Hepatocyte (in vitro differentiated cells): ENCODE measurements at regions not wholly inside any gene's neighbourhood (a gene's known extent, or its start where the extent isn't known, plus 50 kb on each side); places are given as distances from the start of the nearest gene placed in this dataset.

Source experiments
- DNase-seq: peaks from one replicate; pipeline ENCODE4 v3.0.0-alpha.2; 2016; ENCODE audit warnings: low spot score
- H2AFZ ChIP-seq: fragments of 200-600 bp; sonication (generic); 2 replicates; pipeline ENCODE4 v1.6.0; 2016; ENCODE audit warnings: antibody characterized with exemption, mild to moderate bottlenecking
- H3K27ac ChIP-seq: fragments of 200-600 bp; sonication (generic); 2 replicates; pipeline ENCODE4 v1.5.1; 2016; ENCODE audit warnings: mild to moderate bottlenecking
- H3K27me3 ChIP-seq: fragments of 200-600 bp; sonication (generic); 2 replicates; pipeline ENCODE4 v1.6.1; 2016
- H3K36me3 ChIP-seq: fragments of 200-600 bp; sonication (generic); replicated peaks from 2 replicates; pipeline ENCODE4 v1.5.1; 2016; ENCODE audit warnings: low read depth; ENCODE audit not compliant: insufficient read depth
- H3K4me1 ChIP-seq: fragments of 200-600 bp; sonication (generic); 2 replicates; pipeline ENCODE4 v1.5.1; 2016; ENCODE audit warnings: mild to moderate bottlenecking, moderate library complexity; ENCODE audit not compliant: insufficient read depth
- H3K4me2 ChIP-seq: fragments of 200-600 bp; sonication (generic); 2 replicates; pipeline ENCODE4 v1.6.0; 2016
- H3K4me3 ChIP-seq: fragments of 200-600 bp; sonication (generic); 2 replicates; pipeline ENCODE4 v1.5.1; 2016; ENCODE audit warnings: mild to moderate bottlenecking
- H3K79me2 ChIP-seq: fragments of 200-600 bp; sonication (generic); 2 replicates; pipeline ENCODE4 v1.6.0; 2017; ENCODE audit warnings: mild to moderate bottlenecking
- H3K9me2 ChIP-seq: fragments of 200-600 bp; sonication (generic); replicated peaks from 2 replicates; pipeline ENCODE4 v1.6.0; 2017; ENCODE audit warnings: mild to moderate bottlenecking; ENCODE audit not compliant: insufficient read depth
- H3K9me3 ChIP-seq: fragments of 200-600 bp; sonication (generic); 2 replicates; pipeline ENCODE4 v1.5.1; 2016; ENCODE audit warnings: low read depth, mild to moderate bottlenecking
- H4K20me1 ChIP-seq: fragments of 200-600 bp; sonication (generic); 2 replicates; pipeline ENCODE4 v1.6.0; 2016; ENCODE audit warnings: mild to moderate bottlenecking; ENCODE audit not compliant: insufficient read depth, poor library complexity, severe bottlenecking
- CTCF ChIP-seq: fragments of 200-600 bp; sonication (generic); IDR thresholded peaks from 2 replicates; pipeline ENCODE4 v1.5.1; 2016; ENCODE audit warnings: antibody characterized with exemption, mild to moderate bottlenecking; ENCODE audit not compliant: poor library complexity
- EZH2 ChIP-seq: fragments of 200-600 bp; sonication (generic); IDR thresholded peaks from 2 replicates; pipeline ENCODE4 v1.6.1; 2016; ENCODE audit warnings: antibody characterized with exemption, mild to moderate bottlenecking, borderline replicate concordance
- EZH2phosphoT487 ChIP-seq: fragments of 200-600 bp; sonication (generic); IDR thresholded peaks from one replicate; pipeline ENCODE4 v1.6.1; 2018; ENCODE audit warnings: antibody characterized with exemption, mild to moderate bottlenecking, low read depth, moderate library complexity; ENCODE audit not compliant: unreplicated experiment, severe bottlenecking
- WGBS: methylation state at CpG from one replicate; pipeline ENCODE4 v1.1.6; 2016; ENCODE audit warnings: low lambda C conversion rate; ENCODE audit errors: missing lambda C conversion rate; 5-methylcytosine and 5-hydroxymethylcytosine counted together

GRCh38 chr1:17891205-17892110 lies 136.3 kb downstream of the ACTL8 start:
- H3K79me2 ChIP-seq: no peaks in the 10 kb centered on the region
- peaks cover 5% of the 10 kb centered on the region for H3K27me3 ChIP-seq
- H4K20me1 ChIP-seq: no peaks in the 10 kb centered on the region
- H2AFZ ChIP-seq: no peak overlapping the region
- no peaks in the 10 kb centered on the region for H3K9me3 ChIP-seq
- no peaks in the 10 kb centered on the region for H3K36me3 ChIP-seq
- H3K27ac ChIP-seq: no peak overlapping the region
- WGBS: 89% methylated on average over 9 of the region's 9 CpGs
- no peak overlapping the region for H3K4me2 ChIP-seq
- no peaks in the 10 kb centered on the region for H3K9me2 ChIP-seq
- DNase-seq: no peak
- no peak for TF ChIP-seq EZH2
- no peak for TF ChIP-seq CTCF
- TF ChIP-seq EZH2phosphoT487: no peak
- H3K4me3 ChIP-seq: no peak overlapping the region
- no peaks in the 10 kb centered on the region for H3K4me1 ChIP-seq

DNA sequence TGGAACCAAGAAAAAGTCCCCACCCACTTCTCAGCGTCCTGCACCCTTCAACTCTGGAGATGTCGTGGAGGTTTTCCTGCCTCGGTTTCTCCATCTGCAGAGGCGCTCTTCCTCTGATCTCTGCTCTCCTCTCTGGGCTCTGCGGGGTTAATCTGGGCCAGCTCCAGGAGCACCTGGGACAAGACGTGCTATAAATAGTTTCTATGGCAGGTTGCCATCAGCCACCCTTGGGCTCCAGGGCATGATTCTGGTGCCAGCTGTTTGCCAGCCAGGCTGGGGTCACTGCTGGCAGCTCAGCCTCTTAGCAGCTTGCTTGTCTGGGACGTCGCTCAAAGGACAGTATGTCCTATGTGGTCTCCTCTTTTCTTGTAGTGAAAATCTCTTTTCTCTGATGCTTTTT lies 137.1 kb downstream of the ACTL8 start:
- Histone ChIP-seq H3K4me1 (no peaks in the 10 kb centered on the region), H3K4me2 (no peak overlapping the region), H4K20me1 (no peaks in the 10 kb centered on the region), H2AFZ (no peak overlapping the region), H3K9me2 (no peaks in the 10 kb centered on the region), H3K4me3 (no peak overlapping the region), H3K9me3 (no peaks in the 10 kb centered on the region), H3K36me3 (no peaks in the 10 kb centered on the region), H3K27ac (no peak overlapping the region), H3K27me3 (peaks cover 5% of the 10 kb centered on the region), H3K79me2 (no peaks in the 10 kb centered on the region)
- no peak for DNase-seq
- TF ChIP-seq EZH2 (no peak), CTCF (no peak), EZH2phosphoT487 (no peak)
- 81% methylated on average over 8 of the region's 8 CpGs for WGBS

GRCh38 chr1:17892851-17893250 lies 137.7 kb downstream of the ACTL8 start:
- no peak overlapping the region for H2AFZ ChIP-seq
- H3K9me3 ChIP-seq: no peaks in the 10 kb centered on the region
- H3K4me1 ChIP-seq: no peaks in the 10 kb centered on the region
- 73% methylated on average over 7 of the region's 7 CpGs for WGBS
- H3K79me2 ChIP-seq: no peaks in the 10 kb centered on the region
- no peak for DNase-seq
- H4K20me1 ChIP-seq: no peaks in the 10 kb centered on the region
- no peaks in the 10 kb centered on the region for H3K9me2 ChIP-seq
- no peak overlapping the region for H3K4me2 ChIP-seq
- no peak overlapping the region for H3K4me3 ChIP-seq
- no peak overlapping the region for H3K27ac ChIP-seq
- H3K27me3 ChIP-seq: peaks cover 9% of the 10 kb centered on the region
- H3K36me3 ChIP-seq: no peaks in the 10 kb centered on the region
- no peak for TF ChIP-seq EZH2
- no peak for TF ChIP-seq CTCF
- no peak for TF ChIP-seq EZH2phosphoT487
